Upper lobe of left lung (tissue), 4 donors: ENCODE measurements at regions not wholly inside any gene's neighbourhood (a gene's known extent, or its start where the extent isn't known, plus 50 kb on each side); places are given as distances from the start of the nearest gene placed in this dataset.

ENCODE experiments used
- POLR2A ChIP-seq, 4 donors: fragments of 450-650 bp; IDR thresholded peaks; one replicate each; pipeline ENCODE4 v1.5.1; 2016 to 2017; ENCODE audit warnings: antibody characterized with exemption in 4 of 4, mild to moderate bottlenecking in 2 of 4
- POLR2AphosphoS5 ChIP-seq, 2 donors: sonication (generic); formaldehyde crosslinking; IDR thresholded peaks; one replicate each; pipeline ENCODE4 v1.5.1; 2017; ENCODE audit warnings: antibody characterized with exemption in 2 of 2
- TF ChIP-seq, protein P1 (sequence below), 6 experiments: fragments of 450-650 bp in 4 of 6; fragments of 200-600 bp in 2 of 6; sonication (generic) in 2 of 6; IDR thresholded peaks; one replicate each; pipeline ENCODE4 v1.5.1; 2016 to 2019; ENCODE audit warnings: antibody characterized with exemption in 6 of 6

DNA sequence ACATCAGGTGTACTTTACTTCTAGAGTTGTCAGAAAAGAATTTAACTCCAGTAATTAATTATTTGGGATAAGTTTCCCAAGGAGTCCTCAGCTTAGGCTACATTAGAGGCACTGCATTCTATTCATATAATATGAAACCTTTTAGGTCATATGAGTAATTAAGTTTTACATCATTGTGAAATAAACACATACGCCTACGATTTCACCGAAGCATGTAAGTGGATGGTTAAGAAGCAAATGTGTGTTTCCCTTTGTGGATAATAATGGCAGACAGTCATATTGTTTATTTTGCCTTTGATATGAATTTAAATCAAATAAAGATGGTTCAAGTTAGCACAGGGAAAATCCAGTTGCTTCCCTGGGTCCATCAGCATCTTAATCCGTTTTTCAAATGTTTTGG lies 535.9 kb upstream of the ATP11B start:
- TF ChIP-seq, protein P1, sequence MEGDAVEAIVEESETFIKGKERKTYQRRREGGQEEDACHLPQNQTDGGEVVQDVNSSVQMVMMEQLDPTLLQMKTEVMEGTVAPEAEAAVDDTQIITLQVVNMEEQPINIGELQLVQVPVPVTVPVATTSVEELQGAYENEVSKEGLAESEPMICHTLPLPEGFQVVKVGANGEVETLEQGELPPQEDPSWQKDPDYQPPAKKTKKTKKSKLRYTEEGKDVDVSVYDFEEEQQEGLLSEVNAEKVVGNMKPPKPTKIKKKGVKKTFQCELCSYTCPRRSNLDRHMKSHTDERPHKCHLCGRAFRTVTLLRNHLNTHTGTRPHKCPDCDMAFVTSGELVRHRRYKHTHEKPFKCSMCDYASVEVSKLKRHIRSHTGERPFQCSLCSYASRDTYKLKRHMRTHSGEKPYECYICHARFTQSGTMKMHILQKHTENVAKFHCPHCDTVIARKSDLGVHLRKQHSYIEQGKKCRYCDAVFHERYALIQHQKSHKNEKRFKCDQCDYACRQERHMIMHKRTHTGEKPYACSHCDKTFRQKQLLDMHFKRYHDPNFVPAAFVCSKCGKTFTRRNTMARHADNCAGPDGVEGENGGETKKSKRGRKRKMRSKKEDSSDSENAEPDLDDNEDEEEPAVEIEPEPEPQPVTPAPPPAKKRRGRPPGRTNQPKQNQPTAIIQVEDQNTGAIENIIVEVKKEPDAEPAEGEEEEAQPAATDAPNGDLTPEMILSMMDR (IDR thresholded peaks at IDR 0.05), result no peak
- TF ChIP-seq POLR2A (IDR thresholded peaks at IDR 0.05) (no peak), POLR2AphosphoS5 (IDR thresholded peaks at IDR 0.05) (no peak)
